ENCODE measurements at regions not wholly inside any gene's neighbourhood (a gene's known extent, or its start where the extent isn't known, plus 50 kb on each side); places are given as distances from the start of the nearest gene placed in this dataset.

DNA sequence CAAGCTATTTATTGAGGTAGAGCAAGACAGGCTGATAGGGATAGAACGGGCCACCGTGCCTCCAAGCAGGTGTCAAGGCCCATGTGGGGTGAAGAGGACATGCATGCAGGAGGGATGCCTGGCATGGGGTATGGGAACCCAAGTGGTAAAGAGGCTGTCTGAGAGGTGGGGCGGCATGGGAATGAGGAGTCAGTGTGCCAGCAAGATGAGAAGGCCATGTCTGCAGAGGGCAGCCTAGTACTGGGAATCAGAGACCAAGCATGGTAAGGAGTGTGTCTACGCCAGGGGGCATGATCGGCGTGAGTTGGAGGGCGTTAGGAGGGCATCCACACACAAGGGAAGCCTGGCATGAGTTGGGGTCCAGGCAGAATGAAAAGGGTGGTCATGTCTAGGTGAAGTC, 303.7 kb upstream of the PLD5 start:
- no peak for TF ChIP-seq CTCF (conservative IDR thresholded peaks at IDR 0.05 in 1 of 2, IDR thresholded peaks at IDR 0.05 in 1 of 2; ENCODE audit: low read depth in 1 of 2, low read length in 2 of 2)
- TF ChIP-seq EZH2 (IDR thresholded peaks at IDR 0.05; ENCODE audit: low read length, missing control alignments) = no peak
